NCI-H2196 (cell line): ENCODE measurements at regions not wholly inside any gene's neighbourhood (a gene's known extent, or its start where the extent isn't known, plus 50 kb on each side); places are given as distances from the start of the nearest gene placed in this dataset.
"Not testable (repeated sequence)": the region's sequence is repeated elsewhere in the genome, so short reads cannot be mapped to it uniquely, and the experiment has no call there.

Experiments used
- DNase-seq: peaks from one replicate; lab custom pipeline; 2025; ENCODE audit not compliant: unreplicated experiment; lab: John Stamatoyannopoulos, UW

GRCh38 chr1:182229921-182230491, 161.6 kb downstream of the GLUL start:
- peak; percentile 53 for DNase-seq

GRCh38 chr1:182229451-182229850, 162.1 kb downstream of the GLUL start:
- no peak for DNase-seq

- DNase-seq, result peak; percentile 68
Observed at GRCh38 chr1:182227864-182228547, 163.6 kb downstream of the GLUL start.

GRCh38 chr1:182226618-182227017, 165.0 kb downstream of the GLUL start:
- no peak for DNase-seq

GRCh38 chr1:182225755-182226154, 164.2 kb upstream of the ZNF648 start:
- DNase-seq, result not testable (repeated sequence)

- not testable (repeated sequence) for DNase-seq
Observed at GRCh38 chr1:182221990-182222389, 160.5 kb upstream of the ZNF648 start.

GRCh38 chr1:182221367-182221766, 159.9 kb upstream of the ZNF648 start:
- not testable (repeated sequence) for DNase-seq

GRCh38 chr1:182217967-182218366, 156.5 kb upstream of the ZNF648 start:
- DNase-seq, result no peak

- no peak for DNase-seq
Observed at GRCh38 chr1:182217071-182217470, 155.6 kb upstream of the ZNF648 start.

- DNase-seq, result no peak
Observed at GRCh38 chr1:182215764-182216163, 154.3 kb upstream of the ZNF648 start.

- DNase-seq, result no peak
Observed at GRCh38 chr1:182213163-182213562, 151.7 kb upstream of the ZNF648 start.

- DNase-seq, result no peak
Observed at GRCh38 chr1:182211386-182211785, 149.9 kb upstream of the ZNF648 start.

- DNase-seq, result no peak
Observed at GRCh38 chr1:182210417-182210816, 148.9 kb upstream of the ZNF648 start.

GRCh38 chr1:182207300-182207699, 145.8 kb upstream of the ZNF648 start:
- DNase-seq, result no peak

GRCh38 chr1:182206626-182207239, 145.2 kb upstream of the ZNF648 start:
- DNase-seq, result no peak

- no peak for DNase-seq
Observed at GRCh38 chr1:182205351-182206022, 144.0 kb upstream of the ZNF648 start.

GRCh38 chr1:182203191-182203875, 141.8 kb upstream of the ZNF648 start:
- no peak for DNase-seq

GRCh38 chr1:182201490-182201889, 140.0 kb upstream of the ZNF648 start:
- not testable (repeated sequence) for DNase-seq

GRCh38 chr1:182200025-182200812, 138.7 kb upstream of the ZNF648 start:
- no peak for DNase-seq

- DNase-seq, result no peak
Observed at GRCh38 chr1:182198006-182198605, 136.6 kb upstream of the ZNF648 start.
